K562 (cell line): ENCODE measurements at regions not wholly inside any gene's neighbourhood (a gene's known extent, or its start where the extent isn't known, plus 50 kb on each side); places are given as distances from the start of the nearest gene placed in this dataset.

Source experiments
- ATF7 ChIP-seq: fragments of 450-650 bp; IDR thresholded peaks from 2 replicates; pipeline ENCODE4 v1.7.1; 2014; ENCODE audit warnings: mild to moderate bottlenecking, moderate library complexity
- CBFB ChIP-seq: sonication (generic); formaldehyde crosslinking; IDR thresholded peaks from 2 replicates; pipeline ENCODE4 v1.4.0; 2020; ENCODE audit warnings: mild to moderate bottlenecking, missing genetic modification reagents
- KDM1A ChIP-seq, 2 experiments: fragments of 450-650 bp; IDR thresholded peaks; 2 replicates each; pipeline ENCODE4 v1.6.1; 2016; ENCODE audit warnings: mild to moderate bottlenecking in 2 of 2
- MYC ChIP-seq, 2 experiments: fragments of 250-450 bp in 1 of 2; sonication (Bioruptor Pico) in 1 of 2; IDR thresholded peaks; 2 replicates each; pipeline versions ENCODE4 v1.5.1 to v1.6.1; 2012 to 2021; ENCODE audit warnings: low read depth in 2 of 2, borderline replicate concordance in 1 of 2, improper control_type of control experiment in 1 of 2, low read length in 1 of 2, mild to moderate bottlenecking in 1 of 2, moderate library complexity in 1 of 2
- NFXL1 ChIP-seq: fragments of 450-650 bp; formaldehyde crosslinking; IDR thresholded peaks from 2 replicates; pipeline ENCODE4 v1.4.0; 2021; ENCODE audit warnings: mild to moderate bottlenecking
- POLR2AphosphoS2 ChIP-seq: IDR thresholded peaks from 2 replicates; pipeline ENCODE4 v1.6.1; 2012; ENCODE audit warnings: low read length, improper control_type of control experiment
- TF ChIP-seq, protein P1 (sequence below): fragments of 250-450 bp; sonication (Bioruptor Pico); IDR thresholded peaks from 2 replicates; pipeline ENCODE4 v1.5.0; 2021
- TF ChIP-seq, protein P2 (sequence below), 3 experiments: IDR thresholded peaks in 2 of 3; conservative IDR thresholded peaks in 1 of 3; 2 replicates each; pipeline ENCODE4 v1.5.1; 2011 to 2012; ENCODE audit warnings: low read length in 3 of 3, mild to moderate bottlenecking in 3 of 3, control low read depth in 2 of 3, improper control_type of control experiment in 1 of 3, inconsistent platforms in 1 of 3, low read depth in 1 of 3, mixed read lengths in 1 of 3, moderate library complexity in 1 of 3; ENCODE audit not compliant: insufficient read depth in 2 of 3
- TF ChIP-seq, protein P3 (sequence below), 2 experiments: fragments of 450-650 bp in 1 of 2; sonication (generic) in 1 of 2; formaldehyde crosslinking in 1 of 2; IDR thresholded peaks; 2 replicates each; pipeline versions ENCODE4 v1.7.1 to v1.9.0; 2016 to 2022; ENCODE audit warnings: inconsistent platforms in 1 of 2, mild to moderate bottlenecking in 1 of 2, missing genetic modification reagents in 1 of 2

DNA sequence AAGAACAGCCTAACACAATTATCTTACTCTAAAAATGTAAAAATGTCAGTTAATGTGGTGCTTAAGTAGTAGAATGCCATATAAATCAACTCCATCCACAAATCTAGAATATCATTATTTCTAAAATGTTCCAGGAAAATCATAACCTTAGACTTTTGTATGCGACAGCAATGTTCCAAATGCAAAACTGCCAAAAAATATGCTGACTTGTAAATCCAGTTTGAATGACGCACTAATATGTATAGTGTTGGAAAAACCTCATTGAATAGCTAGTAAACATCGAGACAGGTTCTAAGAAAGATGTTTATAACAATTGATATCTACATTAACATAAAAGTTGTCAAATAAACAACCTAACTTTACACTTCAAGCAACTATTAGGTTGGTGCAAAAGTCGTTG, 469.1 kb upstream of the PRICKLE1 start:
- TF ChIP-seq ATF7 (no peak), CBFB (CRISPR knock-in tag) (no peak), NFXL1 (no peak), POLR2AphosphoS2 (no peak), MYC (IDR thresholded peaks at IDR 0.05; ENCODE audit: low read depth, low read length) (no peak), MYC (CRISPR knock-in tag; IDR thresholded peaks at IDR 0.05; ENCODE audit: borderline replicate concordance, low read depth) (no peak), KDM1A (IDR thresholded peaks at IDR 0.05) (no peak)
- TF ChIP-seq, protein P1, sequence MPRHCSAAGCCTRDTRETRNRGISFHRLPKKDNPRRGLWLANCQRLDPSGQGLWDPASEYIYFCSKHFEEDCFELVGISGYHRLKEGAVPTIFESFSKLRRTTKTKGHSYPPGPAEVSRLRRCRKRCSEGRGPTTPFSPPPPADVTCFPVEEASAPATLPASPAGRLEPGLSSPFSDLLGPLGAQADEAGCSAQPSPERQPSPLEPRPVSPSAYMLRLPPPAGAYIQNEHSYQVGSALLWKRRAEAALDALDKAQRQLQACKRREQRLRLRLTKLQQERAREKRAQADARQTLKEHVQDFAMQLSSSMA (CRISPR knock-in tag) = no peak
- TF ChIP-seq, protein P2, sequence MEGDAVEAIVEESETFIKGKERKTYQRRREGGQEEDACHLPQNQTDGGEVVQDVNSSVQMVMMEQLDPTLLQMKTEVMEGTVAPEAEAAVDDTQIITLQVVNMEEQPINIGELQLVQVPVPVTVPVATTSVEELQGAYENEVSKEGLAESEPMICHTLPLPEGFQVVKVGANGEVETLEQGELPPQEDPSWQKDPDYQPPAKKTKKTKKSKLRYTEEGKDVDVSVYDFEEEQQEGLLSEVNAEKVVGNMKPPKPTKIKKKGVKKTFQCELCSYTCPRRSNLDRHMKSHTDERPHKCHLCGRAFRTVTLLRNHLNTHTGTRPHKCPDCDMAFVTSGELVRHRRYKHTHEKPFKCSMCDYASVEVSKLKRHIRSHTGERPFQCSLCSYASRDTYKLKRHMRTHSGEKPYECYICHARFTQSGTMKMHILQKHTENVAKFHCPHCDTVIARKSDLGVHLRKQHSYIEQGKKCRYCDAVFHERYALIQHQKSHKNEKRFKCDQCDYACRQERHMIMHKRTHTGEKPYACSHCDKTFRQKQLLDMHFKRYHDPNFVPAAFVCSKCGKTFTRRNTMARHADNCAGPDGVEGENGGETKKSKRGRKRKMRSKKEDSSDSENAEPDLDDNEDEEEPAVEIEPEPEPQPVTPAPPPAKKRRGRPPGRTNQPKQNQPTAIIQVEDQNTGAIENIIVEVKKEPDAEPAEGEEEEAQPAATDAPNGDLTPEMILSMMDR (IDR thresholded peaks at IDR 0.05 in 2 of 3, conservative IDR thresholded peaks at IDR 0.05 in 1 of 3; ENCODE audit: insufficient read depth in 2 of 3, low read depth in 1 of 3, low read length in 3 of 3) = no peak
- TF ChIP-seq, protein P3, sequence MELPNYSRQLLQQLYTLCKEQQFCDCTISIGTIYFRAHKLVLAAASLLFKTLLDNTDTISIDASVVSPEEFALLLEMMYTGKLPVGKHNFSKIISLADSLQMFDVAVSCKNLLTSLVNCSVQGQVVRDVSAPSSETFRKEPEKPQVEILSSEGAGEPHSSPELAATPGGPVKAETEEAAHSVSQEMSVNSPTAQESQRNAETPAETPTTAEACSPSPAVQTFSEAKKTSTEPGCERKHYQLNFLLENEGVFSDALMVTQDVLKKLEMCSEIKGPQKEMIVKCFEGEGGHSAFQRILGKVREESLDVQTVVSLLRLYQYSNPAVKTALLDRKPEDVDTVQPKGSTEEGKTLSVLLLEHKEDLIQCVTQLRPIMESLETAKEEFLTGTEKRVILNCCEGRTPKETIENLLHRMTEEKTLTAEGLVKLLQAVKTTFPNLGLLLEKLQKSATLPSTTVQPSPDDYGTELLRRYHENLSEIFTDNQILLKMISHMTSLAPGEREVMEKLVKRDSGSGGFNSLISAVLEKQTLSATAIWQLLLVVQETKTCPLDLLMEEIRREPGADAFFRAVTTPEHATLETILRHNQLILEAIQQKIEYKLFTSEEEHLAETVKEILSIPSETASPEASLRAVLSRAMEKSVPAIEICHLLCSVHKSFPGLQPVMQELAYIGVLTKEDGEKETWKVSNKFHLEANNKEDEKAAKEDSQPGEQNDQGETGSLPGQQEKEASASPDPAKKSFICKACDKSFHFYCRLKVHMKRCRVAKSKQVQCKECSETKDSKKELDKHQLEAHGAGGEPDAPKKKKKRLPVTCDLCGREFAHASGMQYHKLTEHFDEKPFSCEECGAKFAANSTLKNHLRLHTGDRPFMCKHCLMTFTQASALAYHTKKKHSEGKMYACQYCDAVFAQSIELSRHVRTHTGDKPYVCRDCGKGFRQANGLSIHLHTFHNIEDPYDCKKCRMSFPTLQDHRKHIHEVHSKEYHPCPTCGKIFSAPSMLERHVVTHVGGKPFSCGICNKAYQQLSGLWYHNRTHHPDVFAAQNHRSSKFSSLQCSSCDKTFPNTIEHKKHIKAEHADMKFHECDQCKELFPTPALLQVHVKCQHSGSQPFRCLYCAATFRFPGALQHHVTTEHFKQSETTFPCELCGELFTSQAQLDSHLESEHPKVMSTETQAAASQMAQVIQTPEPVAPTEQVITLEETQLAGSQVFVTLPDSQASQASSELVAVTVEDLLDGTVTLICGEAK (IDR thresholded peaks at IDR 0.05) = no peak
- TF ChIP-seq, protein P3 (CRISPR knock-in tag; IDR thresholded peaks at IDR 0.05) = no peak
